IPS DF 6.9 (cell line): ENCODE measurements at regions not wholly inside any gene's neighbourhood (a gene's known extent, or its start where the extent isn't known, plus 50 kb on each side); places are given as distances from the start of the nearest gene placed in this dataset.

Experiments used
- DNase-seq: peaks from one replicate; pipeline ENCODE4 v3.0.0-alpha.2; 2013; ENCODE audit warnings: low read depth, low spot score
- H3K27ac ChIP-seq: one replicate; pipeline ENCODE4 v1.5.1; 2013; ENCODE audit warnings: low read length, control low read depth
- H3K27me3 ChIP-seq: 2 replicates; pipeline ENCODE4 v1.6.1; 2013; ENCODE audit warnings: mild to moderate bottlenecking, low read length; ENCODE audit not compliant: control insufficient read depth, insufficient read depth
- H3K36me3 ChIP-seq: 2 replicates; pipeline ENCODE4 v1.6.1; 2013; ENCODE audit warnings: low read length; ENCODE audit not compliant: control insufficient read depth, insufficient read depth
- H3K4me1 ChIP-seq: 2 replicates; pipeline ENCODE4 v1.6.1; 2013; ENCODE audit warnings: low read length; ENCODE audit not compliant: control insufficient read depth, insufficient read depth
- H3K4me3 ChIP-seq: 2 replicates; pipeline ENCODE4 v1.5.1; 2013; ENCODE audit warnings: mild to moderate bottlenecking, low read length
- H3K9me3 ChIP-seq: 2 replicates; pipeline ENCODE4 v1.6.1; 2013; ENCODE audit warnings: low read length, inconsistent platforms; ENCODE audit not compliant: control insufficient read depth, insufficient read depth
- WGBS: extraction: QIAGEN DNeasy Blood & Tissue Kit; methylation state at CpG from one replicate; pipeline ENCODE4 v1.1.7; 2013; ENCODE audit warnings: mixed read lengths, missing lambda C conversion rate; ENCODE audit not compliant: insufficient read length, insufficient coverage; 5-methylcytosine and 5-hydroxymethylcytosine counted together

- WGBS: no CpG with 5 or more reads among the region's 3 CpGs
- no peak overlapping the region for H3K27ac ChIP-seq
- peaks cover 3% of the 10 kb centered on the region; the same call in 1 of the 2 replicates for H3K4me1 ChIP-seq
- H3K36me3 ChIP-seq: no peaks in the 10 kb centered on the region
- no peaks in the 10 kb centered on the region for H3K9me3 ChIP-seq
- H3K4me3 ChIP-seq: no peak overlapping the region
- no peak for DNase-seq
- no peaks in the 10 kb centered on the region for H3K27me3 ChIP-seq
Measured at GRCh38 chr1:81548918-81549587, 251.7 kb upstream of the ADGRL2 start.

DNA sequence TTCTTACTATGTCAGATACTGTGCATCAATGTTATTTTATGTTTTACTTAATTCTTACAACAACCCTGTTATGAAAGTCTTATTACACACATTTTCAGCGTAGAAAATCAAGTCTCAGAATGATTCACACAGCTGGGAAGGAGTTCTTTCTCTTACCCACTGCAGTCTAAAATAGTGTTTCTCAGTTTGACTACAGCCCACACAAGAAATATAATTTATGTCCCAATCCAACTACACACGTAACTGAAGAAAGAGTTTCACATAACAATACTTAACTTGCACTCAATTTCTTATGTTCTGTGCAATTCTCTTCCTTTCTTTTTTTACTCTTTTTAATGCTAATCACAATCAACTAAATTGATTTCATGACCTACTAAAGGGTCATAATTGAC is 252.8 kb upstream of the ADGRL2 start:
- Histone ChIP-seq H3K9me3 (no peaks in the 10 kb centered on the region), H3K4me1 (peaks cover 3% of the 10 kb centered on the region; the same call in 1 of the 2 replicates), H3K4me3 (no peak overlapping the region), H3K36me3 (no peaks in the 10 kb centered on the region), H3K27ac (no peak overlapping the region), H3K27me3 (no peaks in the 10 kb centered on the region)
- no CpG with 5 or more reads among the region's 2 CpGs for WGBS
- no peak for DNase-seq

DNA sequence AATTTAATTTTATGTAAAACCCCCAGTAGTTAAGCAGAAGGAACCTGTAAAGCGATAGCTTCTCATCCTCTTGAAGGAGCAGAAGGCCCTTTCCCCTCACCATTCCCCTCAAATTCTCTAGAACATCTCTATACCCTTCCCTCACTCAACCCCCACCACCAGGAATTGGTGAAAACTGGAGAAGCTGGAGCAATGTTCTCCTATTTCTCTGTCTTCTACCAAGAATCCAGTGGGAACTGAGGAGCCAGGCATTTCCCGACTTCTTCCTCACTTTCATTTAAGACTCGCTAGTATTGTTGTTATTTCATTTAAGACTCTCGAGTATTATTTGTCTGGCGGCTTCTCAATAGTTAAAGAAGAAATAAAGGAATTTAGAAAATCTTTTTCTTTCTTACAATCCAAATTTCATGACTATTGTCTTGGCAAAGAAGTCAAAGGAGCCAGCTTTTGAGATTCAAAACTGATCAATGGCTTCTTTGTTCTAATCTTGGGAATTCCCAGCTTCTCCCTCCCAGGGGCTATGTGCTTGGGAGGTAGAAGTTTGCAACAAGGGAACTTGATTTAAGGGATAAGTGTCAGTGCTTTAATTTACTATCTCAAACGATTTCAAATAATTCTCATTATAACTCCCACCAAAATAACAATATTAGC is 253.3 kb upstream of the ADGRL2 start:
- Histone ChIP-seq H3K27ac (peak overlapping the region; percentile 65), H3K4me1 (peaks cover 3% of the 10 kb centered on the region; the same call in 1 of the 2 replicates), H3K9me3 (no peaks in the 10 kb centered on the region), H3K4me3 (no peak overlapping the region), H3K27me3 (no peaks in the 10 kb centered on the region), H3K36me3 (no peaks in the 10 kb centered on the region)
- peak; percentile 45 for DNase-seq
- no CpG with 5 or more reads among the region's 6 CpGs for WGBS

DNA sequence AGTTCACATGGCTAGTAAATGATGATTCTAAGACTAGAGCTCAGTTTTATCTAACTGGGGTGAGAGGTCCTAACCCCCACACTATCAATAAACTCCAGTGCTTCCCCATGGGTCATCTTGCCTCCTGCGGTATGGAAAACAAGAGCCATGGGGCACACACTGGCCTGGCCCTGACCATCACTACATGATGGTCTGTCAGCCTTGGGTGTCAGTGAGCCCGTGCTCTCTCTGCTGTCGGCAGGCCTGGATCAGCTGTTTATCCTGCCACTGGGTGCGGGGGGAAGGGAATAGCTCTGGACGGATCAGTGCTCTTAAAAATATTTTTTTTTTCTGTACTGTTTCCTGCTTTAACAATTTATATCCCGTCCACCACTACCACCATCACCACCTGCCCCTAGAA is 255.0 kb upstream of the ADGRL2 start:
- WGBS: no CpG with 5 or more reads among the region's 6 CpGs
- no peak overlapping the region for H3K27ac ChIP-seq
- H3K4me3 ChIP-seq: no peak overlapping the region
- no peaks in the 10 kb centered on the region for H3K27me3 ChIP-seq
- no peak for DNase-seq
- no peaks in the 10 kb centered on the region for H3K36me3 ChIP-seq
- H3K9me3 ChIP-seq: no peaks in the 10 kb centered on the region
- peaks cover 3% of the 10 kb centered on the region; the same call in 1 of the 2 replicates for H3K4me1 ChIP-seq

- no CpG with 5 or more reads among the region's 6 CpGs for WGBS
- DNase-seq: no peak
- Histone ChIP-seq H3K36me3 (no peaks in the 10 kb centered on the region), H3K27ac (no peak overlapping the region), H3K4me1 (peaks cover under 1% of the 10 kb centered on the region; the same call in 1 of the 2 replicates), H3K9me3 (no peaks in the 10 kb centered on the region), H3K4me3 (no peak overlapping the region), H3K27me3 (no peaks in the 10 kb centered on the region)
Measured at GRCh38 chr1:81543764-81544163, 257.0 kb upstream of the ADGRL2 start.

- Histone ChIP-seq H3K27ac (no peak overlapping the region), H3K27me3 (no peaks in the 10 kb centered on the region), H3K4me1 (no peaks in the 10 kb centered on the region), H3K4me3 (no peak overlapping the region), H3K9me3 (no peaks in the 10 kb centered on the region), H3K36me3 (no peaks in the 10 kb centered on the region)
- no CpG with 5 or more reads among the region's 5 CpGs for WGBS
- no peak for DNase-seq
Measured at GRCh38 chr1:81542196-81542595, 258.5 kb upstream of the ADGRL2 start.

GRCh38 chr1:81540216-81540615 is 260.5 kb upstream of the ADGRL2 start:
- H3K9me3 ChIP-seq: no peaks in the 10 kb centered on the region

DNA sequence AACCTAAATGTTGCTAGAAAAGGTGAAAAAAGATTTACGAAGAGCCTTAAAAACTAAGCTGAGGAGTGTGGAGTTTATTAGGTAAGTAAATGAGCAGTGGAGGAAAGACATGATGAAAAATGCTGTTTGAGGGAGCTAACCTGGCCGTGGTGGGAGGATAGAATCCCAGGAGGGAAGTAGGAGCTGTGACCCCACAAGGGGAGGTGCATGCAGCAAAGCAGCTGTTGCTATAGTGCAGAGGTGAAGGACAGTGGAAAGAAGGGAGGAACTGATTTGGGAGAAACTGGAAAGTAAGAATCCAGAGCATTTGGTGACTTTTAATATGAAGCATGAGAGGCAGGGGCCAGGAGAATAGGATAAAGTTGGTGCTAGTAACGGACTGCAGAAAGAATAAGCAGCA is 271.7 kb upstream of the ADGRL2 start:
- no peak for DNase-seq
- 100% methylated on average over 1 of the region's 3 CpGs for WGBS

More at GRCh38 chr1:81540216-81540615, 260.5 kb upstream of the ADGRL2 start:
- Histone ChIP-seq H3K4me3 (no peak overlapping the region), H3K27ac (no peak overlapping the region), H3K36me3 (no peaks in the 10 kb centered on the region), H3K27me3 (no peaks in the 10 kb centered on the region), H3K4me1 (no peaks in the 10 kb centered on the region)
- no peak for DNase-seq

GRCh38 chr1:81525085-81525484 is 275.6 kb upstream of the ADGRL2 start:
- H3K36me3 ChIP-seq: no peaks in the 10 kb centered on the region
- H3K4me1 ChIP-seq: no peaks in the 10 kb centered on the region
- no peaks in the 10 kb centered on the region for H3K27me3 ChIP-seq
- no peak overlapping the region for H3K4me3 ChIP-seq
- WGBS: no CpG with 5 or more reads among the region's 9 CpGs
- H3K27ac ChIP-seq: no peak overlapping the region
- no peaks in the 10 kb centered on the region for H3K9me3 ChIP-seq
- DNase-seq: no peak

More for the DNA sequence above, 271.7 kb upstream of the ADGRL2 start:
- no peaks in the 10 kb centered on the region for H3K27me3 ChIP-seq
- no peaks in the 10 kb centered on the region for H3K36me3 ChIP-seq
- H3K9me3 ChIP-seq: no peaks in the 10 kb centered on the region
- H3K4me1 ChIP-seq: no peaks in the 10 kb centered on the region
- no peak overlapping the region for H3K27ac ChIP-seq
- no peak overlapping the region for H3K4me3 ChIP-seq

- no peak for DNase-seq
- WGBS: no CpG with 5 or more reads among the region's 1 CpG
- no peaks in the 10 kb centered on the region for H3K36me3 ChIP-seq
- H3K4me1 ChIP-seq: no peaks in the 10 kb centered on the region
- no peak overlapping the region for H3K4me3 ChIP-seq
- H3K27me3 ChIP-seq: no peaks in the 10 kb centered on the region
- no peaks in the 10 kb centered on the region for H3K9me3 ChIP-seq
- no peak overlapping the region for H3K27ac ChIP-seq
Measured at GRCh38 chr1:81519987-81520386, 280.7 kb upstream of the ADGRL2 start.

DNA sequence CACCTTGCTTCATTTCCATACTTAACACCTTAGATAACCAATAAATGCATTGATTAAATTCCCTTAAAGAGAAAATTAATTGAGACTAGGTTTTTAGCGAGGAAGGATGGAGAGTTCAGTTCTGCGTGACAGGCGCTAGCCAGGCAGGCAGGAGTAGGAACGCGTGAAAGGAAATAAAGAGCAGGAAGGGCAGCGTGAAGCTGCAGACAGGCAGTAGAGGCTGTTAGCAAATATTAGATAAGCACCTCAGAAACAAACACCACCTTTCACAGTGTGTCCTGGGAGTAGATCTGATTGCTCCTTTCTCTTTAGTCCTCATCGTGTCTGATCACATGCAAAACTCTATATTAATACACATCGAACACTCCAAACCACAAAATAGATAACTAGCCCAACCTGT is 282.7 kb upstream of the ADGRL2 start:
- no peaks in the 10 kb centered on the region for H3K36me3 ChIP-seq
- 100% methylated on average over 1 of the region's 8 CpGs for WGBS

More for the DNA sequence above, 282.7 kb upstream of the ADGRL2 start:
- Histone ChIP-seq H3K27me3 (no peaks in the 10 kb centered on the region), H3K27ac (no peak overlapping the region), H3K9me3 (no peaks in the 10 kb centered on the region), H3K4me1 (no peaks in the 10 kb centered on the region), H3K4me3 (no peak overlapping the region)
- no peak for DNase-seq
